ENCODE measurements at regions not wholly inside any gene's neighbourhood (a gene's known extent, or its start where the extent isn't known, plus 50 kb on each side); places are given as distances from the start of the nearest gene placed in this dataset.
A peak's percentile ranks its signal among the peaks of the same experiment; 100 is the strongest.

- Histone ChIP-seq H3K27me3 (no peaks in the 10 kb centered on the region), H3K4me3 (no peak overlapping the region), H3K9me3 (no peaks in the 10 kb centered on the region), H3K36me3 (no peaks in the 10 kb centered on the region), H3K27ac (no peak overlapping the region), H3K4me1 (peaks cover 41% of the 10 kb centered on the region)
- DNase-seq (ENCODE audit: extremely low spot score in 2 of 2): no peak
- intact Hi-C loops (cut with DNase I): loop anchor here (5.0 kb wide), 1 partner anchor 68 kb away; no protein-coding TSS in a partner anchor
- TF ChIP-seq POLR2AphosphoS5 (IDR thresholded peaks at IDR 0.05; ENCODE audit: insufficient read depth in 1 of 2, low read depth in 1 of 2): no peak
- TF ChIP-seq POLR2A (IDR thresholded peaks at IDR 0.05): no peak
- TF ChIP-seq CTCF (IDR thresholded peaks at IDR 0.05): no peak
Observed at GRCh38 chr16:85389679-85390470, 223.2 kb upstream of the GSE1 start.

GRCh38 chr16:85390511-85391174 is 222.5 kb upstream of the GSE1 start:
- intact Hi-C loops (cut with DNase I): loop anchor here (5.0 kb wide), 1 partner anchor 68 kb away; no protein-coding TSS in a partner anchor
- TF ChIP-seq CTCF (IDR thresholded peaks at IDR 0.05) (no peak), POLR2AphosphoS5 (IDR thresholded peaks at IDR 0.05; ENCODE audit: insufficient read depth in 1 of 2, low read depth in 1 of 2) (peak in 1 of 2 donors; percentile 67), POLR2A (IDR thresholded peaks at IDR 0.05) (no peak)
- Histone ChIP-seq H3K9me3 (no peaks in the 10 kb centered on the region), H3K4me1 (peaks cover 43% of the 10 kb centered on the region), H3K27ac (no peak overlapping the region), H3K36me3 (no peaks in the 10 kb centered on the region), H3K4me3 (no peak overlapping the region), H3K27me3 (no peaks in the 10 kb centered on the region)
- DNase-seq (ENCODE audit: extremely low spot score in 2 of 2): peak in 1 of 2 donors; percentile 93

GRCh38 chr16:85391175-85391707 is 221.9 kb upstream of the GSE1 start:
- H3K4me1 ChIP-seq: peaks cover 48% of the 10 kb centered on the region
- H3K9me3 ChIP-seq: no peaks in the 10 kb centered on the region
- TF ChIP-seq POLR2AphosphoS5 (IDR thresholded peaks at IDR 0.05; ENCODE audit: insufficient read depth in 1 of 2, low read depth in 1 of 2) (peak in 1 of 2 donors; percentile 16), POLR2A (IDR thresholded peaks at IDR 0.05) (no peak), CTCF (IDR thresholded peaks at IDR 0.05) (no peak)
- H3K36me3 ChIP-seq: no peaks in the 10 kb centered on the region
- intact Hi-C loops (cut with DNase I): loop anchor here (5.0 kb wide), 1 partner anchor 69 kb away; no protein-coding TSS in a partner anchor
- DNase-seq (ENCODE audit: extremely low spot score in 2 of 2): no peak
- no peak overlapping the region for H3K4me3 ChIP-seq
- H3K27ac ChIP-seq: no peak overlapping the region
- H3K27me3 ChIP-seq: no peaks in the 10 kb centered on the region

GRCh38 chr16:85391769-85392583 is 221.1 kb upstream of the GSE1 start:
- Histone ChIP-seq H3K9me3 (no peaks in the 10 kb centered on the region), H3K27ac (no peak overlapping the region), H3K4me3 (no peak overlapping the region), H3K36me3 (no peaks in the 10 kb centered on the region), H3K27me3 (no peaks in the 10 kb centered on the region), H3K4me1 (peaks cover 55% of the 10 kb centered on the region)
- TF ChIP-seq POLR2A (IDR thresholded peaks at IDR 0.05) (no peak), POLR2AphosphoS5 (IDR thresholded peaks at IDR 0.05; ENCODE audit: insufficient read depth in 1 of 2, low read depth in 1 of 2) (no peak), CTCF (IDR thresholded peaks at IDR 0.05) (no peak)
- intact Hi-C loops (cut with DNase I): loop anchor here (5.0 kb wide), 1 partner anchor 70 kb away; no protein-coding TSS in a partner anchor
- no peak for DNase-seq (ENCODE audit: extremely low spot score in 2 of 2)

All from vagina (tissue), 2 donors.